Neuronal stem cell (in vitro differentiated cells): ENCODE measurements at regions not wholly inside any gene's neighbourhood (a gene's known extent, or its start where the extent isn't known, plus 50 kb on each side); places are given as distances from the start of the nearest gene placed in this dataset.

Experiments used
- DNase-seq: peaks from one replicate; pipeline ENCODE4 v3.0.0-alpha.2; 2013; ENCODE audit warnings: low spot score
- H2AFZ ChIP-seq: one replicate; pipeline ENCODE4 v1.6.1; 2013; ENCODE audit warnings: mild to moderate bottlenecking, low read length, inconsistent platforms
- H2AK5ac ChIP-seq: 2 replicates; pipeline ENCODE4 v1.6.1; 2013; ENCODE audit warnings: low read depth, mild to moderate bottlenecking, inconsistent platforms, low read length, moderate library complexity, mixed read lengths
- H2BK120ac ChIP-seq: 2 replicates; pipeline ENCODE4 v1.6.1; 2013; ENCODE audit warnings: low read depth, mild to moderate bottlenecking, inconsistent platforms, low read length, moderate library complexity, mixed read lengths
- H2BK12ac ChIP-seq: one replicate; pipeline ENCODE4 v1.6.1; 2013; ENCODE audit warnings: low read length, inconsistent platforms
- H2BK15ac ChIP-seq: 2 replicates; pipeline ENCODE4 v1.6.1; 2013; ENCODE audit warnings: mild to moderate bottlenecking, low read length, inconsistent platforms, mixed read lengths
- H2BK5ac ChIP-seq: one replicate; pipeline ENCODE4 v1.6.1; 2013; ENCODE audit warnings: inconsistent platforms, mild to moderate bottlenecking, low read length, moderate library complexity
- H3K14ac ChIP-seq: one replicate; pipeline ENCODE4 v1.6.1; 2013; ENCODE audit warnings: low read length, inconsistent platforms
- H3K18ac ChIP-seq: 2 replicates; pipeline ENCODE4 v1.6.1; 2013; ENCODE audit warnings: low read length, inconsistent platforms
- H3K23ac ChIP-seq: 2 replicates; pipeline ENCODE4 v1.6.1; 2013; ENCODE audit warnings: low read depth, mild to moderate bottlenecking, mixed read lengths, low read length, inconsistent platforms; ENCODE audit not compliant: poor library complexity
- H3K27ac ChIP-seq: replicated peaks from 3 replicates; pipeline ENCODE4 v1.5.1; 2013; ENCODE audit warnings: low read length, inconsistent platforms
- H3K27me3 ChIP-seq, 3 experiments: 2 replicates each; pipeline ENCODE4 v1.6.1; 2013; ENCODE audit warnings: low read length in 3 of 3, mild to moderate bottlenecking in 2 of 3, inconsistent platforms in 1 of 3, low read depth in 1 of 3, mixed read lengths in 1 of 3, moderate library complexity in 1 of 3; ENCODE audit not compliant: control insufficient read depth in 3 of 3, insufficient read depth in 3 of 3
- H3K36me3 ChIP-seq, 2 donors: replicated peaks in 1 of 2; 2 replicates each; pipeline ENCODE4 v1.6.1; 2013; ENCODE audit warnings: low read length in 2 of 2; ENCODE audit not compliant: control insufficient read depth in 2 of 2, insufficient read depth in 2 of 2
- H3K4ac ChIP-seq: 2 replicates; pipeline ENCODE4 v1.6.1; 2013; ENCODE audit warnings: inconsistent platforms, mild to moderate bottlenecking, low read length, moderate library complexity
- H3K4me1 ChIP-seq, 2 donors: 1 replicate in 1 of 2; 2 replicates in 1 of 2; pipeline ENCODE4 v1.6.1; 2013; ENCODE audit warnings: low read length in 2 of 2, low read depth in 1 of 2; ENCODE audit not compliant: control insufficient read depth in 2 of 2, insufficient read depth in 1 of 2
- H3K4me2 ChIP-seq: one replicate; pipeline ENCODE4 v1.6.1; 2013; ENCODE audit warnings: mild to moderate bottlenecking, low read length, inconsistent platforms; ENCODE audit not compliant: insufficient read depth, poor library complexity, severe bottlenecking
- H3K4me3 ChIP-seq, 2 donors: 2 replicates each; pipeline ENCODE4 v1.5.1; 2013; ENCODE audit warnings: low read length in 2 of 2, mild to moderate bottlenecking in 2 of 2, inconsistent platforms in 1 of 2, moderate library complexity in 1 of 2
- H3K79me1 ChIP-seq: one replicate; pipeline ENCODE4 v1.6.1; 2013; ENCODE audit warnings: low read depth, mild to moderate bottlenecking, inconsistent platforms, low read length, moderate library complexity
- H3K9ac ChIP-seq: one replicate; pipeline ENCODE4 v1.6.1; 2013; ENCODE audit warnings: mild to moderate bottlenecking, low read depth, low read length, inconsistent platforms; ENCODE audit not compliant: poor library complexity
- H3K9me3 ChIP-seq, 2 donors: replicated peaks in 1 of 2; 2 replicates each; pipeline versions ENCODE3 to v1.6.1; 2013; ENCODE audit warnings: low read length in 2 of 2, mild to moderate bottlenecking in 2 of 2, inconsistent platforms in 1 of 2, low read depth in 1 of 2, mixed read lengths in 1 of 2, moderate library complexity in 1 of 2; ENCODE audit not compliant: control insufficient read depth in 2 of 2, insufficient read depth in 1 of 2
- H4K8ac ChIP-seq: one replicate; pipeline ENCODE4 v1.6.1; 2013; ENCODE audit warnings: low read depth, mild to moderate bottlenecking, inconsistent platforms, low read length, moderate library complexity
- H4K91ac ChIP-seq: one replicate; pipeline ENCODE4 v1.6.1; 2013; ENCODE audit warnings: low read length, low read depth, mild to moderate bottlenecking, inconsistent platforms; ENCODE audit not compliant: poor library complexity
- WGBS, 2 donors: extraction: QIAGEN DNeasy Blood & Tissue Kit; methylation state at CpG; one replicate each; pipeline ENCODE4 v1.1.7; 2013; ENCODE audit warnings: missing lambda C conversion rate in 2 of 2, mixed read lengths in 1 of 2; ENCODE audit not compliant: insufficient read length in 2 of 2, insufficient replicate concordance in 1 of 2; ENCODE audit errors: extremely low coverage in 2 of 2; 5-methylcytosine and 5-hydroxymethylcytosine counted together

DNA sequence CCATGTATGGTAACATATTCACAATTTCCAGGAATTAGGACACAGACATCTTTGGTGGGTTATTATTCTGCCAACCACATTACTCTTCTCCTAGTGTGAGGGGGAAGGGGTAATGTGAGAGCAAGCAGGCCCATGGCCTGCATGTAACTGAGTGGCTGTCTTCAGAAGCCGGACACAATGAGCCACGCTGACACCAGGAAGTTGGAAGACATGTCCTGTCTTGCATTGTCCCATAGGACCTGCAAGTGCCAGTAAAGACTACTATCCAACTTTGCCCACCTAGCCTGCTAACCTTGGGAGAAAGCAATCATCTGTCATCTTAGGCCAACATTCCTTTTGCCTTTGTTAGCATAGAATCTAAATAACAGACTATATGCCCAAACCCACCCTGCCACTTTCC lies 86.2 kb upstream of the SH3BP4 start:
- Histone ChIP-seq H2AFZ (no peak overlapping the region), H3K23ac (no peak overlapping the region), H3K27ac (no peak overlapping the region), H3K4me3 (no peak overlapping the region), H2BK12ac (no peak overlapping the region), H3K14ac (no peak overlapping the region), H3K9ac (no peak overlapping the region), H2BK5ac (no peak overlapping the region), H3K4ac (no peak overlapping the region), H3K4me1 (peaks cover 9 to 25% of the 10 kb centered on the region in 2 donors), H4K91ac (no peak overlapping the region), H2AK5ac (no peak overlapping the region), H2BK15ac (no peak overlapping the region), H3K18ac (no peak overlapping the region), H3K9me3 (peaks cover 5 to 13% of the 10 kb centered on the region in 2 donors), H3K4me2 (no peak overlapping the region), H3K27me3 (no peaks in the 10 kb centered on the region), H4K8ac (no peak overlapping the region), H3K36me3 (no peaks in the 10 kb centered on the region), H2BK120ac (no peak overlapping the region), H3K79me1 (no peaks in the 10 kb centered on the region)
- no peak for DNase-seq
- WGBS, 2 donors = no CpG with 5 or more reads among the region's 2 CpGs

DNA sequence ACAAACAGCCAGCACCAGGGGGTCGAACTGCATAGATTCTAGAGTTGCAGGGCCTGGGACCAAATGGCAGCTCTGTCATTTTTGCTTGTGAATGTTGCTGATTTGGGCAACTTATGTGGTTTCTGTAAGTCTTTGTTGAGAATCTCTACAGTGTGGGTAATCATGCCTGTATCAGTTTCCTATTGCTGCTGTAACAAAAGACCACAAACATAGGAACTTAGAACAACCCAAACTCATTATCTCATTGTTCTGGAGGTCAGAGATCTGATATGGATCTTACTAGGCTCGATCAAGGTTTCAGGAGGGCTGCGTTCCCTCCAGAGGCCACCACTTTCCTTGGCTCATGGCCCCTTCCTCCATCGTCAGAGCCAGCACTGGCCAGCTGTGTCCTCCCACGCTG lies 86.8 kb upstream of the SH3BP4 start:
- peaks cover 5 to 13% of the 10 kb centered on the region in 2 donors for H3K9me3 ChIP-seq
- H3K9ac ChIP-seq = no peak overlapping the region
- H3K14ac ChIP-seq = no peak overlapping the region
- no peak overlapping the region for H4K91ac ChIP-seq
- H3K4ac ChIP-seq = no peak overlapping the region
- WGBS, 2 donors = no CpG with 5 or more reads among the region's 5 CpGs
- H2BK15ac ChIP-seq = no peak overlapping the region
- no peak overlapping the region for H3K23ac ChIP-seq
- H2BK120ac ChIP-seq = no peak overlapping the region
- no peak overlapping the region for H2BK5ac ChIP-seq
- no peak overlapping the region for H2AFZ ChIP-seq
- H3K79me1 ChIP-seq = no peaks in the 10 kb centered on the region
- no peak for DNase-seq
- H2BK12ac ChIP-seq = no peak overlapping the region
- H3K4me3 ChIP-seq = no peak overlapping the region
- no peak overlapping the region for H4K8ac ChIP-seq
- no peaks in the 10 kb centered on the region for H3K36me3 ChIP-seq
- no peak overlapping the region for H2AK5ac ChIP-seq
- no peak overlapping the region for H3K18ac ChIP-seq
- H3K27ac ChIP-seq = no peak overlapping the region
- H3K4me1 ChIP-seq = peaks cover 9 to 25% of the 10 kb centered on the region in 2 donors
- no peak overlapping the region for H3K4me2 ChIP-seq
- H3K27me3 ChIP-seq = no peaks in the 10 kb centered on the region

DNA sequence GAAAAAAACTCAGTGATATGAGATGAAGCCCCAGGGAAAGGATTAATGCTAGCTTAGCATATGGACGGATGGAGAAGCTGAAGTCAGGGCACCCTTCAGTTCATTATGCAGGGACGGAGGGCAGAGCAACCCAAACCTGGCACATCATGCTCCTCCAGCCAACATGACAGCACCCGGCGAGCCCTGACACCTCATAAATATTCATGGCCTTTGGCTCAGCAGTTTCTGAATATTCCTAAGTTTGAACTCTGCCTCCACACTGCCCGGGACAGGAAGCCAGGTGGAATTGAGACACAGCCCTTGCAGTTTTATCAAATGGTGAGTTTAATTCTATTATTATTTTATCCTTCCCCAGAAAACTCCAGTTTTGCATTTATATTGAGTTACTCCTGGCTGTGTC lies 87.3 kb upstream of the SH3BP4 start:
- H3K18ac ChIP-seq = no peak overlapping the region
- H3K27me3 ChIP-seq = no peaks in the 10 kb centered on the region
- H4K91ac ChIP-seq = no peak overlapping the region
- no peaks in the 10 kb centered on the region for H3K36me3 ChIP-seq
- H3K27ac ChIP-seq = no peak overlapping the region
- H2BK120ac ChIP-seq = no peak overlapping the region
- no peak overlapping the region for H3K14ac ChIP-seq
- H3K4ac ChIP-seq = no peak overlapping the region
- H3K79me1 ChIP-seq = no peaks in the 10 kb centered on the region
- no peak overlapping the region for H2AK5ac ChIP-seq
- H2AFZ ChIP-seq = no peak overlapping the region
- no peak for DNase-seq
- no peak overlapping the region for H2BK12ac ChIP-seq
- H3K23ac ChIP-seq = no peak overlapping the region
- no CpG with 5 or more reads among the region's 5 CpGs for WGBS, 2 donors
- no peak overlapping the region for H2BK15ac ChIP-seq
- H3K9me3 ChIP-seq = peaks cover 5 to 13% of the 10 kb centered on the region in 2 donors
- no peak overlapping the region for H3K9ac ChIP-seq
- no peak overlapping the region for H3K4me2 ChIP-seq
- no peak overlapping the region for H4K8ac ChIP-seq
- peaks cover 9 to 25% of the 10 kb centered on the region in 2 donors for H3K4me1 ChIP-seq
- H2BK5ac ChIP-seq = no peak overlapping the region
- H3K4me3 ChIP-seq = no peak overlapping the region

DNA sequence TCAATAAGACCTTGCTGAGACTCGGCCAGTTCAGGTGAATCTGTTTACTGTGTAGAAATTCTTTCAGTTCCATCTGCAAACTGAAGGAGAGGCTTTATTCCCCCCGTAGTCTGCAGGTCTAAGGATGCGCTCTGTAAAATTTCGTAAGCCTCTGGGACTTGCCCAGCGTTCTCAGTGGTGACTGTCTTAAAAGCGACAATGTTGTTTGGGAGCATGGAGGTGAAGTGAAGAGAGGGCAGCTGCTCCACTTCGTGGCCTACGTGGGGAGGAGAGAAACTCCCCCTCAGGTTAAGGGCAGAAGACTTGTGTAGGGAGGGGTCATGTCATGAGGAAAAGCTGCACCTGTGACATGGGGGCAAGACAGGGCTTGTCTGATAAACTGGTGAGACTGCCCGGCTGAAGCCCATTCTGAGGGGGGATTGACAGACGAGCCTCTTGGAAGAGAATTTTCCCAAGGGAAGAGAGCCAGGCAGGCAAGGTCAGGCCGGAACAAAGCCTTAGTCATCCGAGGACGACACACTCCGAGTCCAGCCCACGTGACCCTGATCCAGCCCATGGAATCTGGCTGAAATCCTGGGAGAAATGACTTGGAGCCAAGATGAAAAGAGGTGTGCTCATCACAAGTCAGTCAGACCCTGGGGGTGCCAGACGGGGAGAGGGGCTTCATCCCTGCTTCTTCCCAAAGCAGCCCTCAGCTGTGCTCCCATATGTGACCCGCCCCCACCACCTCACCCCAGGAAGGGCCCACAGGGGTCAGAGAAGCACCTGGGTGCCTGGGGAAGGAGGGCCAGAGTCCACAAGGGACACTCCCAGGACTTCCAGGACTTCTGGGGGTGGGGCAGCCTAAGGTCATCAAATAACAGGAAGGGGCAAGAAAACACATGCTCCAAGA lies 88.5 kb upstream of the SH3BP4 start:
- Histone ChIP-seq H3K14ac (no peak overlapping the region), H2BK15ac (peak overlapping the region; percentile 40), H3K27me3 (no peaks in the 10 kb centered on the region), H2BK120ac (no peak overlapping the region), H3K9me3 (peaks cover 5 to 13% of the 10 kb centered on the region in 2 donors), H3K79me1 (no peaks in the 10 kb centered on the region), H3K4me3 (no peak overlapping the region), H3K27ac (no peak overlapping the region), H2BK12ac (no peak overlapping the region), H2BK5ac (no peak overlapping the region), H3K18ac (peak overlapping the region; percentile 68), H3K36me3 (no peaks in the 10 kb centered on the region), H3K9ac (peak overlapping the region; percentile 6), H2AK5ac (peak overlapping the region; percentile 4), H4K91ac (no peak overlapping the region), H3K23ac (no peak overlapping the region), H2AFZ (peak overlapping the region; percentile 26), H3K4me1 (peaks cover 11 to 25% of the 10 kb centered on the region in 2 donors), H3K4me2 (no peak overlapping the region), H3K4ac (no peak overlapping the region), H4K8ac (no peak overlapping the region)
- no CpG with 5 or more reads among the region's 17 CpGs for WGBS, 2 donors
- no peak for DNase-seq
